ENCODE measurements at regions not wholly inside any gene's neighbourhood (a gene's known extent, or its start where the extent isn't known, plus 50 kb on each side); places are given as distances from the start of the nearest gene placed in this dataset.

- DNase-seq (ENCODE audit: low spot score) = no peak
Observed at GRCh38 chr1:113219377-113219776, 146.4 kb downstream of the LRIG2 start.

- no peak for DNase-seq (ENCODE audit: low spot score)
Observed at GRCh38 chr1:113219828-113220227, 146.8 kb downstream of the LRIG2 start.

- DNase-seq (ENCODE audit: low spot score) = no peak
Observed at GRCh38 chr1:113223040-113223439, 150.0 kb downstream of the LRIG2 start.

GRCh38 chr1:113223546-113223945, 150.5 kb downstream of the LRIG2 start:
- peak; percentile 88 for DNase-seq (ENCODE audit: low spot score)

- DNase-seq (ENCODE audit: low spot score) = no peak
Observed at GRCh38 chr1:113226148-113226547, 153.2 kb downstream of the LRIG2 start.

- no peak for DNase-seq (ENCODE audit: low spot score)
Observed at GRCh38 chr1:113231866-113232265, 158.4 kb upstream of the MAGI3 start.

GRCh38 chr1:113233441-113233840, 156.9 kb upstream of the MAGI3 start:
- DNase-seq (ENCODE audit: low spot score) = no peak

GRCh38 chr1:113241237-113241636, 149.1 kb upstream of the MAGI3 start:
- no peak for DNase-seq (ENCODE audit: low spot score)

- DNase-seq (ENCODE audit: low spot score) = no peak
Observed at GRCh38 chr1:113242481-113242880, 147.8 kb upstream of the MAGI3 start.

GRCh38 chr1:113243529-113243928, 146.8 kb upstream of the MAGI3 start:
- DNase-seq (ENCODE audit: low spot score) = no peak

- DNase-seq (ENCODE audit: low spot score) = peak; percentile 59
Observed at GRCh38 chr1:113244112-113244820, 146.0 kb upstream of the MAGI3 start.

GRCh38 chr1:113245252-113245651, 145.1 kb upstream of the MAGI3 start:
- no peak for DNase-seq (ENCODE audit: low spot score)

GRCh38 chr1:113246929-113247328, 143.4 kb upstream of the MAGI3 start:
- DNase-seq (ENCODE audit: low spot score) = no peak

- DNase-seq (ENCODE audit: low spot score) = no peak
Observed at GRCh38 chr1:113247355-113247754, 143.0 kb upstream of the MAGI3 start.

- DNase-seq (ENCODE audit: low spot score) = no peak
Observed at GRCh38 chr1:113247782-113248181, 142.5 kb upstream of the MAGI3 start.

GRCh38 chr1:113248494-113248893, 141.8 kb upstream of the MAGI3 start:
- DNase-seq (ENCODE audit: low spot score) = no peak

GRCh38 chr1:113250161-113250560, 140.2 kb upstream of the MAGI3 start:
- DNase-seq (ENCODE audit: low spot score) = no peak

- DNase-seq (ENCODE audit: low spot score) = no peak
Observed at GRCh38 chr1:113252166-113252565, 138.1 kb upstream of the MAGI3 start.

GRCh38 chr1:113253187-113253586, 137.1 kb upstream of the MAGI3 start:
- DNase-seq (ENCODE audit: low spot score) = no peak

- DNase-seq (ENCODE audit: low spot score) = no peak
Observed at GRCh38 chr1:113253590-113253989, 136.7 kb upstream of the MAGI3 start.

- DNase-seq (ENCODE audit: low spot score) = peak; percentile 9
Observed at GRCh38 chr1:113255038-113255719, 135.1 kb upstream of the MAGI3 start.

- DNase-seq (ENCODE audit: low spot score) = peak; percentile 68
Observed at GRCh38 chr1:113255720-113256347, 134.5 kb upstream of the MAGI3 start.

- DNase-seq (ENCODE audit: low spot score) = peak; percentile 25
Observed at GRCh38 chr1:113256348-113256729, 134.0 kb upstream of the MAGI3 start.
